Stimulated activated CD4-positive, alpha-beta T cell treated with anti-CD3 and anti-CD28 coated beads, Interleukin-15, amount 100 ng/mL, for 48 hours (primary cell): ENCODE measurements at regions not wholly inside any gene's neighbourhood (a gene's known extent, or its start where the extent isn't known, plus 50 kb on each side); places are given as distances from the start of the nearest gene placed in this dataset.
"Not testable (repeated sequence)": the region's sequence is repeated elsewhere in the genome, so short reads cannot be mapped to it uniquely, and the experiment has no call there.

Experiments used
- DNase-seq, 2 donors: peaks; one replicate each; pipeline ENCODE4 v3.0.0-alpha.2; 2020; ENCODE audit warnings: low read depth in 2 of 2

DNA sequence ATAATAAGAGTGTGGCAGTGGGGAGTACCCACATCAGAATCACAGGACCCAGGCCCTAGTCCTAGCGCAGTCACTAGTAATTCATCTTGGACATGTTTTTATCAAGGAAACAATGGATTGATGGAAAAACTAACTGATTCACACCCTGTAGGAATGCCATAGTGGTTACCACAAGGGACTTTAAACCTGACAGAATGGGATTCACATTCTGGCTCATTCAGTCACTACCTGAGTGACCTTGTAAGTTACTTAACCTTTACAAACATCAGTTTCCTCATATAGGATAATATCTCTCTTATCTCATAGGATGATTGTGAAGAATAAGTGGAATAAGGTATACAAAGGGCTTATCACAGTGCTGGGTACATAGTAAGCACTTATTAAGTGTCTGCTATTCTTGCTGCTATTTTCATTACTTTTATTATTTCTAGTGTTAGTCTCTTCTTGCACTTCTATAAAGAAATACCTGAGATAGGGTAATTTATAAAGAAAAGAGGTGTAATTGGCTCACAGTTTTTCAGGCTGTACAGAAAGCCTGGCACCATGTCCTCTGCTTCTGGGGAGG, 247.5 kb upstream of the KLF3 start:
- DNase-seq: no peak

DNA sequence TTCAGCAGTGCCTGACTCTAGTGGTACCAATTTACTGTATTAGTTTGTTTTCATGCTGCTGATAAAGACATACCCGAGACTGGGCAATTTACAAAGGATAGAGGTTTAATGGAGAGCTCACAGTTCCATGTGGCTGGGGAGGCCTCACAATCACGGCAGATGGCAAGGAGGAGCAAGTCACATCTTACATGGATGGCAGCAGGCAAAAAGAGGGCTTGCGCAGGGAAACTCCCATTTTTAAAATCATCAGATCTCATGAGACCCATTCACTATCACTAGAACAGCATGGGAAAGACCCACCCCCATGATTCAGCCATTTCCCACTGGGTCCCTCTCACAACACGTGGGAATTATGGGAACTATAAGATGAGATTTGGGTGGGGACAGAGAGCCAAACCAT, 243.7 kb upstream of the KLF3 start:
- not testable (repeated sequence) for DNase-seq

DNA sequence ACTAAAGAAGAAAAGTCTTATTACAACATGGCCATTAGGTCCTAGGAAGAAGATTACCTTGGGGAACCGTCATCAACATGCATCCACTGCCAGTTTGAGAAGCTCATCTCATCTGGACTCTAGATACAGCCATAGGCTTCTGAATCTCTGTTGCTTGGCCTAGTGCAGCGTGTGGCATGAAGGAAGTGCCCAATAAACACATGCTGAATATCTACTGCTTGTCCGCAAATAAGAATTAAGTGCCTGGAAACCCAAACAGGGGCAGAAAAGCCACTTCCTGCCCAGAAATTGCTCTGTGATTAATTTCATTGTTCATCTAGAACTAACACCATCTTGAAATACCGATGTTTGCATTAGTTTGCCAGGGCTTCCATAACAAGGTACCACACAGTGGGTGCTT, 241.1 kb upstream of the KLF3 start:
- DNase-seq: no peak

DNA sequence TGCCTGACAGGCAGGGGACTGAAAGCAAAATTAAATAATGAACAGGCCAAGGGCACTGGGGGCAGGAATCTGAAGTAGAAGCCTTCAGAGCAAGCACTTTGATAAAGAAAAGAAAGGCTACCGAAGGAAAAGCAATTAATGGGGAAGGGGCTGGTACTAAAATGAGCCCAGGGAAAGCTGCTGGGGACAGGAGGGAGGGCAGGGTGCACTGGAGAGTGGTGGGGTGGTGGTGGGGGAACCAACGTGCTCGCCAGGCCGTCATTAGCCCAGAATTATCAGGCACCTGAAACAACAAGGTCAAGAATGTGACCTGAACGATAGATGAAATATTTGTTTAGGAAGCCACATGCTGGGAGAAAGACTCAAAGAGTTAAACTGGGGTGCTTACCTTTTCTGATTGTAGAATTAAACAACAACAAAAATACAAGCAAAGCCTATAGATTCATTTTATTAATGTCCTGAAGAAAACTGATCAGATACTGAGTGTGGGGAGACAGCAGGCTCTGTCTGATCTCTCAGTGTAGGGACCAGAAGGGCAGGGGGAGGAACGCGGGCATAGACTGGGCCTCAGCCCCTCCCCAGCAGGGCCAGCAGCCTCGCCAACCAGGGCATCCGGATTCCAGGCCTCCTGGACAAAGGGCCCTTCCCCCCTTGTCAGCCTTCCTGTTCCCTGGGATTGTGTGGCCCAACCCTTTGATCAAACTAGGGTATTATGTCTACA, 239.7 kb upstream of the KLF3 start:
- DNase-seq: no peak

DNA sequence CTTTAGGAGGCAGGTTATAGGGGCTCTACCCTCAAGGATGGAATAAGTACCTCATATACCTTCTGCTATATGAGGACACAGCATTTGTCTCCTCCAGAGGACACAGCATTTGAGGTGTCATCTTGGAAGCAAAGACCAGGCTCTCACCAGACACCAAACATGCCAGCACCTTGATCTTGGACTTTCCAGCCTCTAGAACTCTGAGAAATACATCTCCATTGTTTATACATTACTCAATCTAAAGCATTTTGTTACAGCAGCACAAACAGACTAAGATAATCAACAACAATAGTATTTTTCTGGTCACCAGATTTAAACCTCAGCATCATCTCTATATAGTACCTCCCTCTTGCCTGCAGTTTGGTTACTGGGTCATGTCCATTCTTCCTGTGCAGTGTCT, 237.5 kb upstream of the KLF3 start:
- no peak for DNase-seq

DNA sequence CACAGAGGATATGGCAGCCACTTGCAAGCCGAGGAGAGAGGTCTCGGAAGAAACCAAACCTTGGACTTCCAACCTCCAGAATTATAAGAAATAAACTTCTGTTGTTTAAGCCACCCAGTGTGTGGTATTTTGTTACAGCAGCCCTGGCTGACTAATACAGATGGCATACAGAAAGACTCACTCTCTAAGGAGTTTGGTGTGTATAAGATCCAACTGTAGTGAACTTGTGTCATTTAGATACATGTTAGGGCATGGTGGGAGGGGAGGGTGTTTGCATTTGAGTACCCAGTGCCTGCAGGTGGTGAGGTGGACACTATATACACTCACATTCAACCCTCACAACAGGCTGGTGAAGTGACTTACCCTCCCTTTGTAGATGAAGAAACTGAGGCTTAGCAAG, 233.2 kb upstream of the KLF3 start:
- DNase-seq: no peak

DNA sequence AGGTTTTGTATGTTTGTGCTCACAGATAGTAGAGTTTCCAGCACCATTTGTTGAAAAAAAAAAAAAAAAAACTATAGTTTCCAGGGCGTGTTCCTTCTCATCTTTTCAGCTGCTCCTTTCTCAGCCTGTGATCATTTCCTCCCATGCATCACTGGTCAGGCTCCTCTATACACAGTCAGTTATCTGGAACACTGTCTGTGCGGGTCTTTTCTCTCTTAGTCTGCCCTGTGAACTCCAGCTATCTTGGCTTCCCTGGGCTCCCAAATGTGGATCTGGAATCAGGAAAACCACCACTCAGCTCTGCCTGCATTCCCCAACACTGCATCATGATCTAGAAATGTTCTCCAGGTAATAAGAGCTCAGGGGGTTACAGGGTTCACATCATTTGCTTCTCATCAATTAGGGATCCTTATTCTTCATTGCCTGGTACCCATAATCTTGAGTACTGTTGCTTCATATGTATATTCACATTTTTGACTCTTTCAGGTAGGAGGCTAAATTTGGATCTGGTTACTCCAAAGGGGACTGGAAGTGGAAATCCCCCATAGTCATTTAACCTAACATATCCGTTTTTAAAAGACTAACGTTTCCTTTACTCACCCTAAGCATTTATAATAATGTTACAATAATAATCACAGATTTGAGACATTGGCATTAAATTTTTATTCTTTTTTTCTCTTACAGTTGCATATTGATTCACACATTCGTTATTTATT, 221.8 kb upstream of the KLF3 start:
- no peak for DNase-seq

DNA sequence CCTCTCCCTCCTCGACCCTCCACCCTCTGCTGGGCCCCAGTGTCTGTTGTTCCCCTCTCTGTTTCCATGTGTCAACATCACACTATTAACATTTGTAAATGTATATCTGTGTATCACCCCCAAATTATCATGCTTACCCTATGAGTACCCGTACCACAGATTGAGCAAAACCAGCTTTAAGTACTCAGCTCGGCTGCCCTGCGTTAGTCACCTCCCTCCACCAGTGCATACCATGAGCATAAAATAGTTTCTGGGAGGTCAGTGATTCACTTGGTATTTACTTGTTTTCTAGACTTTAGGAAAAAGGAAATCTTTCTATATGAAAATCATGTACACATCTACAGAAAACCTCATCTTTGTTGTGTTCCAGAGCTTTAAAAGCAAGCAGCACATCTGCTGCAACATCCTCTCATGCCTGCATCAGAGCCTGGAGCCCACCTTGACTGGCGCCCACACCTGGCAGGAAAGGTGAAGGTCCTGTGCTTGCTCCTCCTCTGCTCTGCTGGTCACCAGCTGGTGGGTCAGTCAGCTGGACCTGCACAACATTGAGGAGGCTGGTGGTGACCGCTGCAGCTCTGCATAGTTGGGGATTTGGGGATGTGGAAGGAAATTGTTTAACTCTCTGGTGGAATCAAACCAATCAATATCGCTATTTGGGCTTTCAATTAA, 214.4 kb upstream of the KLF3 start:
- no peak for DNase-seq

DNA sequence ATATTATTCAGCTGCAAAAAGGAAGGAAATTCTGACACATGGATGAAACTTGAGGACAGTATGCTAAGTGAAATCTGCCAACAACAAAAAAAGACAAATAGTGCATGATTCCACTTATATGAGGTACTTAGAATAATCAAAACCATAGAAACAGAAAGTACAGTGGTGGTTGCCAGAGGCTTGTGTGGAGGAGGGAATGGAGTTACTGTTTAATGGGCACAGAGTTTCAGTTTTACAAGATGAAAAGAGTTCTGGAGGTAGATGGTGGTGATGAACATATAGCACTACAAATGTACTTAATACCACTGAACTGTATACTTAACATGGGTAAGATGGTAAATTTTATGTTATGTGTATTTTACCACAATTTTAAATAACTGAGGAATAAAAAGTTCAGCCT, 212.0 kb upstream of the KLF3 start:
- DNase-seq: no peak

DNA sequence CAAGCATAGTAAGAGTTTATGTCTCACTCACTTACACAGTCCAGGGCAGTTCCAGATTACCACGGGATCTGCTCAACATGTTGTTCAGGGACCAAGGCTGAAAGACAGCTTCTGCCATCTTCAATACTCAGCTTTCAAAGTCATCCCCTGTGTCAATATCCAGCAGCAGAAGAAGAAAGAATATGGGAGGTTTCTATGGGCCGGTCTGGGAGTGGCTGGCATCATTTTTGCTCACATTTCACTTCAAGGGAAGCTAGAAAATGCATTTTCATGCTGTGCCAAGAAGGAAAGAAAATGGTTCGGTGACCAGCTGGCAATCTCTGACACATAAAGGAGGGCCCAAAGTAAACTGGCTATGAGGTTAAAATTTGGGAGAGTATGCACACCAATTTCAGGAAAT, 211.5 kb upstream of the KLF3 start:
- no peak for DNase-seq

DNA sequence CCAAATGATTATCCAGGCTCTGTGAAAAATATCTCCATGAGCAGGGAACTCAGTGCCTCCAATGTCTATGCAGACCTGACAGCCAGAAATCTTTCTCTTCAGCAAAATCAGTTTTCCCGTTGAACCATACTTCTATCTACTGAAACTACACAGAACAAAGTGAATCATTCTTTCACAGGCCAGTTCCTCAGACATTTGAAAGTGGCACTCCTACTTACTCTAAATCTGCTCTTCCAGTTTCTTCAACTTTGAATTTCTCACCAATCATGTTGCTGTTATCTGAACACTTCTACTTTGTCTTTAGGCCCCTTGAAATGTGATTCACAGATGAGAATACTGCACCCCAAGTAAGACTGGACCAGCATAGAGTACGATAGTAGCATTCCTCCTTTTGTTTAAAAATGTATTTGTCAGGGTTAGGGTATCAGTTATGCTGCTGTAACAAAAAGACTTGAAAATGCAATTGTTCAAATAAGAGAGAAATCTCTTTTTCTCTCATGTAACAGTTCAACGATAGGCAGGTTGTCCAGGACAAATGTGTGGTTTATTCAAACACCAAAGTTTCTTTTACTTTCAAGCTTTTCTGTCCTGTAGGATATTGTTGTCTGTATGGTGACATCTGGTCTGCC, 210.6 kb upstream of the KLF3 start:
- no peak for DNase-seq

DNA sequence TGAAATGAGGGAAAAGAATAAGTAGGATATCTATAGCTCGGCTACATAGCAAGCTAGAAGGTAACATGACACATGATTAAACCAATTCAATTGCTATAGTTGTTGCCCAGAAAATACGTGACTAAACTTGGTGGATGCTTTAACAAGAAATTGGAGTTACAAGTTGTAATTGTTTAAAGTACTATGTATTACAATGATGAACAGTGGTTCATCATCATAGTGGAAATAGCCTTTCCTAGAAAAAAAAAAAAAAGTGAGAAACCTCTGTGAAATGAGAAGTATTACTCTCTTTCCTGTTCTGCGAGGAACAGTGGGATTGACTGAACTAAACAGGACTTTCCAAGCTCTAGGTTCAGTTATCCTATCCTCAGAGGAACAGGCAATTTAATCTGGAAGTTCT, 209.7 kb upstream of the KLF3 start:
- DNase-seq: no peak

DNA sequence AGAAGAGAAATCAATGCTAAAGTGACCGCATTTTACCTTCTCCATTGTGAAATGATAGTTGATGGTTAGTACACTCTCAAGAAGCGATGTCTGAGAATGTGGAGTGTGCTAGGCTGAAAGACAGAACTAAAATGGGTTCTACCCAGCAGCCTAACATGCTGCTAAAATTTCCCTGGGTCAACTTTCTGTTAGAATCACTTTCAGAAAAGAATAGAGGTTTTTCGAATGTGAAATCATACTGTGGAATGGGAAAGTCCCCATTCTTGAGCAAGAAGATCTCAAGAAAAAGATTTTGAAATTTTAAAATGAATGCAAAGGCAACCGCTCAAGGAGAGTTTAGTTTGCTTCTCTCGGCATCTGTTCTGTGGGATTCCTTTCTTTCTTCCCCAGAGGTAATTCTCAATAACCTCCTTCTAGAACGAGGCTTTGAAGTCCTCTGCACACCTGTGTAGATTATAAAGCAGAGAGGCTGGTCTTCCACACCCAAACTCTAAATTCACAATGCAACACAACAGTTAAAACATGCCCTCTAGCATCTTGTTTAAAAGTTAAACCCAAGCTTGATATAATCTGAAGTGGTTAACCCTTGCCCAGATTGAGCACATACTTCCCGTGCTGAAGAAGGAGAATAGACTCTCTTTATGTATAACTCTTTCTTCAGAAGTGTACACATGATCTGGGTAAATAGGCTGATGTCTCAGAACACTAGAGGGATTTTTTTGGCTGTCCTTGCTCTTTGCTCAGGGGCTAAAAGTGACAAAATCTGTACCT, 208.7 kb upstream of the KLF3 start:
- DNase-seq: no peak

DNA sequence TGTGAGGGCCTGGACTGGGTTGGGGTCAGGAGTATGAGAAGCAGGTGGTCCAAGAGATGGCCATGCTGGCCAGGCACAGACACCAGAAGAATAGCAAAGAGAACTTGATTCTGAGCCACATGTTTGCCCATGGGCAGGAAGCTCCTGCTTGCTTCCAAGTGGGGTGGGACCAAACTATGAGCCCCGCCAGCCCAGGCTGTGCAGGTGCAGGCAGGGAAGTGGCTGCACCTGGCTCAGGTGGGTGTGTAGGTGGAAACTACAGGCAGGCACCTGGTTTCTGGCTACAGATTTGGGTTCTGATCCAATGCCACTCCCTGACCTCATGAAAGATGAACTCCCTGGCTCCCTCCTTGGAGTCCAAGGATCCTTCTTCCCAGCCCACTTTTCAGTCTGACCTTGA, 207.9 kb upstream of the KLF3 start:
- DNase-seq: no peak

DNA sequence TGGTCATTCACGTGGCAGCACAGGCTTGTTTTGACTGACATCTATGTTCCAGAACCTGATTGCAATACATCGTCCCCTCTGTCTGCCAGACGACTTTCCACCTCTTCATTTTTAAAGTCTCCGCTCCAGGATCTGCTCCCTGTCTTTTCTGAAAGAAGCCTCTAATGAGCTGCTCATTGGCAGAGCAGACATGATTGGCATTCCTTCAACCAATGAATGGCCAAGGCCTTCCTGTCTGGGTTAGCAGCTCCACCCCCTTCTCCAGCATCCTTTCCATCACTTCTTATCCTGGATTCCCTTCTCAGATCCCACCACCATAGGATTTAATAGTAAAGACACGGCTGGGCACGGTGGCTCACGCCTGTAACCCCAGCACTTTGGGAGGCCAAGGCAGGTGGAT, 202.7 kb upstream of the KLF3 start:
- no peak for DNase-seq

DNA sequence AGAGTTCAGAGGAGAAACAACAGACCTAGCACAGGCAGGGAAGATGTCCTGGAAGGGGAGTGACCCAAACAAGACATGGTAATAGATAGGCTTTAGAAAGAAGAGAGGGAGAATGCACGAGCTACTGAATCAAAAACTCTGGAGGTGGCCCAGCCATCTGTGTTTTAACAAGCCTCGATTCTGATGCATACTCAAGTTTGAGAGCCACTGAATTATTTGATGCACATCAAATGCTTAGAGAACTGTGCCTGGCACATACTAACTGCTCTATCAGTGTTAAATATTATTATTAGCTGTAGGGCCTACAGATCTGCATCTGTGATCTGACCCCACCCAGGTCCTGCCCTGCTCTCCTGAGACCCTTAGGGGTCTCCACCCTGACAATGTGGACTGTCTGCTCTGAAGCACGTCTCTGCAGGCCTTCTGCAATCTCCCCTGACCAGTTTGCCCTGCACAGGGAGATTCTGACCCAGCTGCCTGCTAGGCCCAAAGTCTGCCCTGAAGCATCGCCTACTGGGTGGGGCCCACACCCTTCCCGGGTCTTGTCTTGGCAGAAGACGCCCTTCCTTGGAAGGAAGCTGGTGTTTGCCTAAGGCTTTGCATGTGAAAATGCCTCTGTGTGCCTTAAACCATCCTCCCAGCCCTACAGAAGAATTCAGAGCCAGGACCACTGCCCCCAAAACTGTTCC, 201.5 kb upstream of the KLF3 start:
- DNase-seq: no peak

DNA sequence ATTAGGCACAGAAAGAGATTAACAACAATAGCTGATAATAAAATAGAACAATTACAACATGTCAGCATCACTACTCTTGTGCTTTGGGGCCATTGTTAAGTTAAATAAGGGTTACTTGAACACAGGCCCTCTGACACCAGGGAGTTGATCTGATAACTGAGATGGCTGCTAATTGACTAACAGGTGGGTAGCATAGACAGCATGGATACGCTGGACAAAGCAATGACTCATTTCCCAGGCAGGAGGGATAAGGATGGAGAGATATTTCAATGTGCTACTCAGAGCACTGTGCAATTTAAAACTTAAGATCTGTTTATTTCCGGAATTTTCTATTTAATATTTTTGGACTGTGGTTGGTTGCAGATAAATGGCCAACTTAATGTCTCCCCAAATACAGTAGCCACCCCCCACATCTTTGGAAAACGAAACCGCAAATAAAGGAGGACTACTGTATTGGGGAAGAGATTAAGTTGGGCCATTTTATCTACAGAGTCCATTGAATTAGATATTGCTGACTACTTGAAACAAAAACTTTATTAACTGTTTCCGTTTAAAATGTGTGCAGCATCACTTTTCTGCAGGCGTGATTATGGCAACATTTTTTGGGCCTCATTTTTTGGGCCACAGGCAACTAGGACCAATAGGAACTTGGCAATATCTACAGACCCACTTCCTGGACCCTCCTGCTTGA, 200.6 kb upstream of the KLF3 start:
- DNase-seq: no peak

DNA sequence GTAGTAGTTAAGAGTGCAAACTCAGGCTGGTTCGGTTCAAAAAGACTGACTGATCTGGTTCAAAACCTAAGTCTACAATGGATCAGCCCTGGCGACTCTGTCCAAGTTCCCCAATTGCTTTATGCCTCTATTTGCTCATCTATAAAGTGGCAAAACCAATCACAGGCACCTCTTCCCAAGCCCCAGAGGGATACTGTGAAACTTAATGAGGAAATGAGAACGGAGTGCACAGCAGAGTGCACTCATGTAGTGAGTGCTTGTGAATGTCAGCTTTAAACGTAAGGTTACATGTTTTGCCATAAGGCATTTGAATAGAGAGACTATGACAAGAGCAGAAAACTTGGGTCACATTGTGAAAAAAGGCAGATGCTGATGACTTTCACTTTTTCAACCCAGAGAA, 199.7 kb upstream of the KLF3 start:
- no peak for DNase-seq

DNA sequence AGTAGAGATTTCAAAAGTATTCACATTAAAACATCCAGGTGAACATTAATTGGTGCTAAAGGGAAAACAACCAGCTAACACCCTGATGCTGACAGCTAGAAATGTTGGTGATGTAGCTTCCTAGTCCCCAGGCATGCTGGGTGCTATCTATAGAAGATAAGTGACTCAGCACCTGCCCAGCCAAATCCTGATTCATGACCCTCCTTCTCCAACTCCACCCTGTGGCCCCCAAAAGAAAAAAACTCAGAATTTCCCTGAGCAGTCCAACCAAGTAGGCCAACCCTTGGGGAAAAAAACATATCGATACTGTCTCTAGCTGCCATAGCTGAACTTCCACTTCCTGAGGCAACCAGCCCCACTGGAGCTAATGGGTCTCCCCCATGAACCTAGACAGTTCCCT, 197.6 kb upstream of the KLF3 start:
- DNase-seq: no peak

DNA sequence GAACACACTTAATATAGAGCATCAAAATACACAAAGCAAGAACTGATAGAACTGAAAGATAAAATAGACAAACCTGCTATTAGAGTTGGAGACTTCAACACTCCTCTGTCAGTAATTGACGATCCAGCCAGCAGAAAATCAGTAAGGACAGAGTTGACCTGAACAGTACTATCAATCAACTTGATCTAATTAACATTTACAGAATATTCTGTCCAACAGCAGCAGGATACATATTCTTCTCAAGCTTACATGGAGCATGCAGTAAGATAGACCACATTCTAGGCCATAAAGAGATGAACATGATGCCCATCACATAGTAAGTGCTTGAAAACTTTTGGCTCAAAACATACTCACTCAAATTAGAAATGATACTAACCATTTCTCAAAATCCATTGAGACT, 196.7 kb upstream of the KLF3 start:
- DNase-seq: no peak
